GM12878 (cell line): ENCODE measurements at regions not wholly inside any gene's neighbourhood (a gene's known extent, or its start where the extent isn't known, plus 50 kb on each side); places are given as distances from the start of the nearest gene placed in this dataset.

Source experiments
- ATAC-seq: fragments of 200-7000 bp; cut with Tn5 transposase; 3 replicates; pipeline ENCODE4 v1.9.1; 2020; ENCODE audit warnings: mild to moderate bottlenecking, moderate library complexity
- BruUV-seq: library from RNA; stranded (reverse); fragments of 400-500 nt; replicated peaks from 2 replicates; lab custom pipeline; 2021; lab: Mats Ljungman, UMichigan
- CTCF ChIA-PET: fragments of 300-600 bp; sonication (Branson Sonifier 250); formaldehyde crosslinking; extraction: SDS; loops from one replicate; lab custom pipeline; 2021; ENCODE audit warnings: inconsistent platforms; lab: Yijun Ruan, JAX
- POLR2A ChIA-PET: fragments of 350-600 bp; formaldehyde crosslinking; extraction: SDS; loops from one replicate; lab custom pipeline; 2021; ENCODE audit warnings: inconsistent platforms; lab: Charles Lee
- RAD21 ChIA-PET: fragments of 300-600 bp; sonication (Branson Sonifier 250); formaldehyde crosslinking; loops from one replicate; lab custom pipeline; 2023; ENCODE audit warnings: antibody characterized with exemption; ENCODE audit not compliant: unreplicated experiment; lab: Charles Lee
- SMC1A ChIA-PET: fragments of 300-600 bp; sonication (Branson Sonifier 250); formaldehyde crosslinking; loops from one replicate; lab custom pipeline; 2023; ENCODE audit not compliant: unreplicated experiment, uncharacterized antibody; lab: Charles Lee
- DNase-seq: peaks from one replicate; pipeline ENCODE4 v3.0.0-alpha.2; 2011; ENCODE audit warnings: low read depth, low spot score
- FAIRE-seq: peaks from 3 replicates; lab custom pipeline; 2011; peaks lifted over from hg19 to GRCh38; lab: Jason Lieb, UNC
- H2AFZ ChIP-seq: 2 replicates; pipeline ENCODE4 v1.6.0; 2011; ENCODE audit warnings: low read depth, low read length, control low read depth; ENCODE audit not compliant: control insufficient read depth
- H3K27ac ChIP-seq: 2 replicates; pipeline ENCODE4 v1.5.1; 2011; ENCODE audit warnings: control low read depth; ENCODE audit not compliant: control insufficient read depth, insufficient read depth
- H3K27me3 ChIP-seq, 2 experiments: replicated peaks in 1 of 2; 2 replicates each; pipeline versions ENCODE4 v1.6.0 to v1.6.1; 2011; ENCODE audit warnings: low read length in 1 of 2; ENCODE audit not compliant: control insufficient read depth in 2 of 2, insufficient read depth in 2 of 2
- H3K36me3 ChIP-seq, 2 experiments: 2 replicates each; pipeline ENCODE4 v1.5.1; 2011; ENCODE audit warnings: low read length in 1 of 2; ENCODE audit not compliant: control insufficient read depth in 2 of 2, insufficient read depth in 2 of 2
- H3K4me1 ChIP-seq: 2 replicates; pipeline ENCODE4 v1.6.1; 2011; ENCODE audit warnings: mild to moderate bottlenecking, low read length, moderate library complexity, mixed read lengths; ENCODE audit not compliant: control insufficient read depth, insufficient read depth
- H3K4me2 ChIP-seq: 2 replicates; pipeline ENCODE4 v1.6.0; 2011; ENCODE audit warnings: control low read depth; ENCODE audit not compliant: control insufficient read depth, insufficient read depth
- H3K4me3 ChIP-seq: fragments of 200-600 bp; sonication (generic); 2 replicates; pipeline ENCODE4 v1.5.1; 2016
- H3K79me2 ChIP-seq: 2 replicates; pipeline ENCODE4 v1.6.0; 2011; ENCODE audit warnings: low read length; ENCODE audit not compliant: control insufficient read depth, insufficient read depth
- H3K9ac ChIP-seq: 2 replicates; pipeline ENCODE4 v1.8.0; 2011; ENCODE audit warnings: low read length, control low read depth, mixed read lengths; ENCODE audit not compliant: control insufficient read depth, insufficient read depth
- H3K9me3 ChIP-seq: replicated peaks from 3 replicates; pipeline ENCODE4 v1.5.1; 2011; ENCODE audit warnings: mild to moderate bottlenecking, low read length; ENCODE audit not compliant: control insufficient read depth, insufficient read depth
- H4K20me1 ChIP-seq: 2 replicates; pipeline ENCODE4 v1.6.0; 2011; ENCODE audit not compliant: control insufficient read depth, insufficient read depth
- ATF2 ChIP-seq: IDR thresholded peaks from 2 replicates; pipeline ENCODE4 v1.6.1; 2012; ENCODE audit warnings: low read length, inconsistent platforms
- CEBPB ChIP-seq, 2 experiments: fragments of 150-350 bp in 1 of 2; IDR thresholded peaks; 2 replicates each; pipeline ENCODE4 v1.6.1; 2012 to 2014; ENCODE audit warnings: low read depth in 2 of 2, low read length in 2 of 2, borderline replicate concordance in 1 of 2, inconsistent platforms in 1 of 2
- CTCF ChIP-seq, 3 experiments: IDR thresholded peaks in 2 of 3; conservative IDR thresholded peaks in 1 of 3; 2 replicates each; pipeline ENCODE4 v1.5.1; 2011; ENCODE audit warnings: low read depth in 3 of 3, low read length in 3 of 3, mild to moderate bottlenecking in 3 of 3, control low read depth in 2 of 3, moderate library complexity in 2 of 3, inconsistent platforms in 1 of 3, mixed read lengths in 1 of 3; ENCODE audit not compliant: control insufficient read depth in 2 of 3, insufficient read depth in 1 of 3; ENCODE audit errors: extremely low read depth in 1 of 3
- E4F1 ChIP-seq: fragments of 450-650 bp; IDR thresholded peaks from 2 replicates; pipeline ENCODE4 v1.6.1; 2018; ENCODE audit warnings: borderline replicate concordance, mild to moderate bottlenecking; ENCODE audit not compliant: partially characterized antibody
- EP300 ChIP-seq, 2 experiments: fragments of 150-350 bp in 1 of 2; IDR thresholded peaks; 2 replicates each; pipeline ENCODE4 v1.6.1; 2011 to 2012; ENCODE audit warnings: low read depth in 2 of 2, low read length in 2 of 2, borderline replicate concordance in 1 of 2, improper control_type of control experiment in 1 of 2, inconsistent platforms in 1 of 2; ENCODE audit not compliant: control insufficient read depth in 1 of 2
- FOXK2 ChIP-seq: fragments of 450-650 bp; IDR thresholded peaks from 2 replicates; pipeline ENCODE4 v1.6.1; 2017; ENCODE audit warnings: mild to moderate bottlenecking, moderate library complexity
- MEF2B ChIP-seq: fragments of 450-650 bp; IDR thresholded peaks from 2 replicates; pipeline ENCODE4 v1.6.1; 2018; ENCODE audit warnings: mild to moderate bottlenecking, moderate library complexity; ENCODE audit not compliant: partially characterized antibody, poor library complexity, severe bottlenecking
- MYC ChIP-seq: IDR thresholded peaks from 2 replicates; pipeline ENCODE4 v1.6.1; 2011; ENCODE audit warnings: mild to moderate bottlenecking, low read length, moderate library complexity, inconsistent platforms; ENCODE audit not compliant: insufficient read depth, insufficient replicate concordance, insufficient read length, severe bottlenecking
- NFIC ChIP-seq: IDR thresholded peaks from 2 replicates; pipeline ENCODE4 v1.6.1; 2012; ENCODE audit warnings: low read depth, mild to moderate bottlenecking, inconsistent platforms, low read length, moderate library complexity
- POLR2AphosphoS2 ChIP-seq: IDR thresholded peaks from 2 replicates; pipeline ENCODE4 v1.6.1; 2011; ENCODE audit warnings: low read depth, mild to moderate bottlenecking, low read length, improper control_type of control experiment, moderate library complexity
- RCOR1 ChIP-seq: conservative IDR thresholded peaks from 2 replicates; pipeline ENCODE4 v1.6.1; 2012; ENCODE audit warnings: low read depth, low read length, improper control_type of control experiment
- SIN3A ChIP-seq: IDR thresholded peaks from 2 replicates; pipeline ENCODE4 v1.6.1; 2012; ENCODE audit warnings: low read depth, low read length, improper control_type of control experiment
- SMAD5 ChIP-seq: IDR thresholded peaks from 2 replicates; pipeline ENCODE4 v1.6.1; 2016; ENCODE audit warnings: antibody characterized with exemption, low read depth
- SPI1 ChIP-seq: IDR thresholded peaks from 2 replicates; pipeline ENCODE4 v1.6.1; 2011; ENCODE audit warnings: low read depth, mild to moderate bottlenecking, low read length, moderate library complexity, borderline replicate concordance; ENCODE audit not compliant: insufficient read depth
- TAF1 ChIP-seq: IDR thresholded peaks from 2 replicates; pipeline ENCODE4 v1.6.1; 2011; ENCODE audit warnings: mild to moderate bottlenecking, low read depth, low read length, borderline replicate concordance
- ZNF622 ChIP-seq: fragments of 450-650 bp; IDR thresholded peaks from 2 replicates; pipeline ENCODE4 v1.6.1; 2017; ENCODE audit warnings: mild to moderate bottlenecking, inconsistent platforms
- WGBS: methylation state at CpG from one replicate; pipeline ENCODE4 v1.1.6; 2016; ENCODE audit warnings: low lambda C conversion rate; ENCODE audit not compliant: insufficient replicate concordance, insufficient coverage; ENCODE audit errors: missing lambda C conversion rate; 5-methylcytosine and 5-hydroxymethylcytosine counted together
- in situ Hi-C: fragments of 300-500 bp; cut with MboI; formaldehyde crosslinking; loops from 9 replicates; pipeline ENCODE4 v1.14.3; 2018; ENCODE audit warnings: mixed read lengths
- intact Hi-C: fragments of 100-400 bp; cut with micrococcal nuclease; formaldehyde crosslinking; loops from one replicate; pipeline ENCODE4 v1.14.2; 2022; ENCODE audit not compliant: unreplicated experiment

GRCh38 chr12:75694534-75695268 lies 183.3 kb upstream of the KRR1 start:
- H4K20me1 ChIP-seq = no peaks in the 10 kb centered on the region
- no TSS peak for BruUV-seq
- H3K27ac ChIP-seq = no peak overlapping the region
- no peak overlapping the region for H3K4me3 ChIP-seq
- H3K9me3 ChIP-seq = no peaks in the 10 kb centered on the region
- RAD21 ChIA-PET = interaction anchor here (1.6 kb wide), 1 partner anchor 338 kb away, joined by 4 read pairs; no protein-coding TSS in a partner anchor
- H2AFZ ChIP-seq = no peak overlapping the region
- ATAC-seq (no peak), DNase-seq (no peak), FAIRE-seq (no peak)
- CTCF ChIA-PET = no interaction called here
- H3K36me3 ChIP-seq = no peaks in the 10 kb centered on the region
- TF ChIP-seq CTCF (IDR thresholded peaks at IDR 0.05 in 2 of 3, conservative IDR thresholded peaks at IDR 0.05 in 1 of 3; ENCODE audit: control insufficient read depth in 2 of 3, extremely low read depth in 1 of 3, insufficient read depth in 1 of 3, low read depth in 3 of 3, low read length in 3 of 3) (no peak), ZNF622 (no peak), E4F1 (no peak), POLR2AphosphoS2 (no peak), SPI1 (no peak), NFIC (no peak), MEF2B (no peak), FOXK2 (no peak), MYC (no peak), TAF1 (no peak), CEBPB (IDR thresholded peaks at IDR 0.05; ENCODE audit: borderline replicate concordance in 1 of 2, low read depth in 2 of 2, low read length in 2 of 2) (no peak), EP300 (IDR thresholded peaks at IDR 0.05; ENCODE audit: borderline replicate concordance in 1 of 2, control insufficient read depth in 1 of 2, low read depth in 2 of 2, low read length in 2 of 2) (no peak), SIN3A (no peak), ATF2 (no peak), RCOR1 (no peak), SMAD5 (no peak)
- in situ Hi-C loops = no loop called here
- SMC1A ChIA-PET = interaction anchor here (0.5 kb wide), 1 partner anchor 140 kb away, joined by 3 read pairs; no protein-coding TSS in a partner anchor
- no peaks in the 10 kb centered on the region for H3K79me2 ChIP-seq
- no peaks in the 10 kb centered on the region for H3K4me1 ChIP-seq
- H3K4me2 ChIP-seq = no peak overlapping the region
- intact Hi-C loops = no loop called here
- H3K9ac ChIP-seq = no peak overlapping the region
- POLR2A ChIA-PET = no interaction called here
- WGBS = 95% methylated on average over 1 of the region's 1 CpG
- no peaks in the 10 kb centered on the region for H3K27me3 ChIP-seq
